ENCODE measurements at regions not wholly inside any gene's neighbourhood (a gene's known extent, or its start where the extent isn't known, plus 50 kb on each side); places are given as distances from the start of the nearest gene placed in this dataset.

- Histone ChIP-seq H2BK120ac (ENCODE audit: low read depth, low read length, poor library complexity, severe bottlenecking) (no peak overlapping the region), H3K18ac (ENCODE audit: insufficient read length, low read depth, low read length) (no peak overlapping the region), H4K5ac (ENCODE audit: insufficient read length, low read depth, low read length) (no peak overlapping the region), H2BK12ac (ENCODE audit: insufficient read length, low read depth, low read length) (no peak overlapping the region), H3K79me2 (ENCODE audit: insufficient read depth, low read length) (no peaks in the 10 kb centered on the region), H3K9ac (ENCODE audit: extremely low read depth, insufficient read length, low read length) (no peak overlapping the region), H3K4me2 (ENCODE audit: insufficient read depth, insufficient read length, low read length) (no peak overlapping the region), H3K79me1 (ENCODE audit: insufficient read depth, low read depth, low read length, poor library complexity, severe bottlenecking) (no peaks in the 10 kb centered on the region), H3K9me3 (ENCODE audit: control insufficient read depth, low read depth, low read length) (no peaks in the 10 kb centered on the region), H3K56ac (ENCODE audit: insufficient read length, low read depth, low read length) (no peak overlapping the region), H2BK5ac (ENCODE audit: insufficient read length, low read length) (no peak overlapping the region), H4K20me1 (ENCODE audit: control insufficient read depth, insufficient read depth, insufficient read length) (no peaks in the 10 kb centered on the region), H3K23me2 (ENCODE audit: insufficient read length, low read depth, low read length, poor library complexity, severe bottlenecking) (no peaks in the 10 kb centered on the region), H2AK5ac (ENCODE audit: insufficient read length, low read length) (no peak overlapping the region), H2BK20ac (ENCODE audit: low read depth, low read length, poor library complexity, severe bottlenecking) (no peak overlapping the region), H3K4me1 (ENCODE audit: insufficient read depth, low read length) (no peaks in the 10 kb centered on the region; the same call in 1 of the 2 replicates), H3K23ac (ENCODE audit: insufficient read length, low read depth, low read length) (no peak overlapping the region), H3K27me3 (ENCODE audit: insufficient read depth, low read length) (no peaks in the 10 kb centered on the region), H3K27ac (ENCODE audit: insufficient read length, low read depth, low read length) (no peak overlapping the region), H3T11ph (ENCODE audit: low read length) (no peak overlapping the region), H3K14ac (ENCODE audit: insufficient read depth, low read length) (no peak overlapping the region), H3K4ac (ENCODE audit: low read depth, low read length) (no peak overlapping the region), H4K91ac (ENCODE audit: insufficient read length, low read depth, low read length) (no peak overlapping the region), H2BK15ac (ENCODE audit: low read depth, low read length) (no peak overlapping the region), H2AFZ (ENCODE audit: low read length) (no peak overlapping the region), H4K8ac (replicated peaks; ENCODE audit: insufficient read length, low read depth, low read length) (no peak overlapping the region)
- Mint-ChIP-seq H3K4me3 (no peak overlapping the region), H3K36me3 (ENCODE audit: insufficient read depth in 1 of 3, low read depth in 3 of 3) (no peaks in the 10 kb centered on the region; a peak in 4 of 7 replicates), H3K27me3 (ENCODE audit: low read depth) (no peaks in the 10 kb centered on the region), H3K4me1 (no peaks in the 10 kb centered on the region), H3K27ac (no peak overlapping the region), H3K9me3 (peaks cover 0 to 4% of the 10 kb centered on the region in 2 experiments; a peak in 3 of 5 replicates)
- DNase-seq = no peak
- TF ChIP-seq CTCF (conservative IDR thresholded peaks at IDR 0.05) = no peak
These were observed 121.0 kb upstream of the CD180 start for GRCh38 chr5:67317603-67318002.
